GM12878 (cell line): ENCODE measurements at regions not wholly inside any gene's neighbourhood (a gene's known extent, or its start where the extent isn't known, plus 50 kb on each side); places are given as distances from the start of the nearest gene placed in this dataset.

Experiments used
- ATAC-seq: fragments of 200-7000 bp; cut with Tn5 transposase; 3 replicates; pipeline ENCODE4 v1.9.1; 2020; ENCODE audit warnings: mild to moderate bottlenecking, moderate library complexity
- BruUV-seq: library from RNA; stranded (reverse); fragments of 400-500 nt; replicated peaks from 2 replicates; lab custom pipeline; 2021; lab: Mats Ljungman, UMichigan
- CTCF ChIA-PET: fragments of 300-600 bp; sonication (Branson Sonifier 250); formaldehyde crosslinking; extraction: SDS; loops from one replicate; lab custom pipeline; 2021; ENCODE audit warnings: inconsistent platforms; lab: Yijun Ruan, JAX
- POLR2A ChIA-PET: fragments of 350-600 bp; formaldehyde crosslinking; extraction: SDS; loops from one replicate; lab custom pipeline; 2021; ENCODE audit warnings: inconsistent platforms; lab: Charles Lee
- RAD21 ChIA-PET: fragments of 300-600 bp; sonication (Branson Sonifier 250); formaldehyde crosslinking; loops from one replicate; lab custom pipeline; 2023; ENCODE audit warnings: antibody characterized with exemption; ENCODE audit not compliant: unreplicated experiment; lab: Charles Lee
- SMC1A ChIA-PET: fragments of 300-600 bp; sonication (Branson Sonifier 250); formaldehyde crosslinking; loops from one replicate; lab custom pipeline; 2023; ENCODE audit not compliant: unreplicated experiment, uncharacterized antibody; lab: Charles Lee
- DNase-seq: peaks from one replicate; pipeline ENCODE4 v3.0.0-alpha.2; 2011; ENCODE audit warnings: low read depth, low spot score
- FAIRE-seq: peaks from 3 replicates; lab custom pipeline; 2011; peaks lifted over from hg19 to GRCh38; lab: Jason Lieb, UNC
- H2AFZ ChIP-seq: 2 replicates; pipeline ENCODE4 v1.6.0; 2011; ENCODE audit warnings: low read depth, low read length, control low read depth; ENCODE audit not compliant: control insufficient read depth
- H3K27ac ChIP-seq: 2 replicates; pipeline ENCODE4 v1.5.1; 2011; ENCODE audit warnings: control low read depth; ENCODE audit not compliant: control insufficient read depth, insufficient read depth
- H3K27me3 ChIP-seq, 2 experiments: replicated peaks in 1 of 2; 2 replicates each; pipeline versions ENCODE4 v1.6.0 to v1.6.1; 2011; ENCODE audit warnings: low read length in 1 of 2; ENCODE audit not compliant: control insufficient read depth in 2 of 2, insufficient read depth in 2 of 2
- H3K36me3 ChIP-seq, 2 experiments: 2 replicates each; pipeline ENCODE4 v1.5.1; 2011; ENCODE audit warnings: low read length in 1 of 2; ENCODE audit not compliant: control insufficient read depth in 2 of 2, insufficient read depth in 2 of 2
- H3K4me1 ChIP-seq: 2 replicates; pipeline ENCODE4 v1.6.1; 2011; ENCODE audit warnings: mild to moderate bottlenecking, low read length, moderate library complexity, mixed read lengths; ENCODE audit not compliant: control insufficient read depth, insufficient read depth
- H3K4me2 ChIP-seq: 2 replicates; pipeline ENCODE4 v1.6.0; 2011; ENCODE audit warnings: control low read depth; ENCODE audit not compliant: control insufficient read depth, insufficient read depth
- H3K4me3 ChIP-seq: fragments of 200-600 bp; sonication (generic); 2 replicates; pipeline ENCODE4 v1.5.1; 2016
- H3K79me2 ChIP-seq: 2 replicates; pipeline ENCODE4 v1.6.0; 2011; ENCODE audit warnings: low read length; ENCODE audit not compliant: control insufficient read depth, insufficient read depth
- H3K9ac ChIP-seq: 2 replicates; pipeline ENCODE4 v1.8.0; 2011; ENCODE audit warnings: low read length, control low read depth, mixed read lengths; ENCODE audit not compliant: control insufficient read depth, insufficient read depth
- H3K9me3 ChIP-seq: replicated peaks from 3 replicates; pipeline ENCODE4 v1.5.1; 2011; ENCODE audit warnings: mild to moderate bottlenecking, low read length; ENCODE audit not compliant: control insufficient read depth, insufficient read depth
- H4K20me1 ChIP-seq: 2 replicates; pipeline ENCODE4 v1.6.0; 2011; ENCODE audit not compliant: control insufficient read depth, insufficient read depth
- CBFB ChIP-seq: IDR thresholded peaks from 2 replicates; pipeline ENCODE4 v1.6.1; 2016; ENCODE audit warnings: antibody characterized with exemption, low read depth
- CREM ChIP-seq: IDR thresholded peaks from 2 replicates; pipeline ENCODE4 v1.6.1; 2014; ENCODE audit warnings: antibody characterized with exemption, low read depth
- EED ChIP-seq: sonication (generic); IDR thresholded peaks from 2 replicates; pipeline ENCODE4 v1.6.1; 2016; ENCODE audit warnings: antibody characterized with exemption, low read depth
- IRF4 ChIP-seq: IDR thresholded peaks from 2 replicates; pipeline ENCODE4 v1.6.1; 2011; ENCODE audit warnings: low read depth, low read length
- NFYA ChIP-seq: IDR thresholded peaks from 2 replicates; pipeline ENCODE4 v1.6.1; 2011; ENCODE audit warnings: low read depth, mild to moderate bottlenecking, low read length, improper control_type of control experiment, borderline replicate concordance
- NR2F1 ChIP-seq: fragments of 450-650 bp; conservative IDR thresholded peaks from 2 replicates; pipeline ENCODE4 v1.6.1; 2017; ENCODE audit warnings: mild to moderate bottlenecking
- WGBS: methylation state at CpG from one replicate; pipeline ENCODE4 v1.1.6; 2016; ENCODE audit warnings: low lambda C conversion rate; ENCODE audit not compliant: insufficient replicate concordance, insufficient coverage; ENCODE audit errors: missing lambda C conversion rate; 5-methylcytosine and 5-hydroxymethylcytosine counted together
- in situ Hi-C: fragments of 300-500 bp; cut with MboI; formaldehyde crosslinking; loops from 9 replicates; pipeline ENCODE4 v1.14.3; 2018; ENCODE audit warnings: mixed read lengths
- intact Hi-C: fragments of 100-400 bp; cut with micrococcal nuclease; formaldehyde crosslinking; loops from one replicate; pipeline ENCODE4 v1.14.2; 2022; ENCODE audit not compliant: unreplicated experiment
- TF ChIP-seq, protein P1 (sequence below), 3 experiments: IDR thresholded peaks in 2 of 3; conservative IDR thresholded peaks in 1 of 3; 2 replicates each; pipeline ENCODE4 v1.5.1; 2011; ENCODE audit warnings: low read depth in 3 of 3, low read length in 3 of 3, mild to moderate bottlenecking in 3 of 3, control low read depth in 2 of 3, moderate library complexity in 2 of 3, inconsistent platforms in 1 of 3, mixed read lengths in 1 of 3; ENCODE audit not compliant: control insufficient read depth in 2 of 3, insufficient read depth in 1 of 3; ENCODE audit errors: extremely low read depth in 1 of 3

DNA sequence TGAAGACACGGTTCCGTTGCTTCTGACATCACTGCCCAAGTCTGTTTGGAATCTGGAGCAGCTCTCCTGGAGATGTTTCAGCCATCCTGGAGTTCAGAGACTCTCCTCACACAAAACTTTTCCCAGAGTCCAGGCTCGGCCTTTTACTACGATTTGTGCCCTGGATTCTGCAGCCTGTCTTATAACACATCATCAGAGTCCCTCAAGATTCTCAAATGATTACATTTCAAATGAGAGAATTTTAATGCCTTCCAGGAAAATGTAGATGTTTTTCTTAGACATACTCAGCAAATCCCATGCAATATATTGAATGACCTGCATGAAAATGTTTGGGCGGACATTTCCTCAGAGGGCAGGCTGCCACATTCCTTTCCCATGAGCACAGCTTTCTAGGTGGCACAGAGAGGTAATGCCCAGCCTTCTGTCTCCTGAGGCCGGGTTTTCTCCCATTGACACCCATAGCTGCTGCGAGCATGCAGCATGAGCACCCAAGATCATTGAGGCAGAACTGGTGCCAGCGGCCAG, 129.1 kb downstream of the SNX19 start:
- no peak for ATAC-seq
- no peak for FAIRE-seq
- intact Hi-C loops, result no loop called here
- 22% methylated on average over 8 of the region's 8 CpGs for WGBS
- TF ChIP-seq CBFB (no peak), IRF4 (no peak), NFYA (no peak), EED (no peak), NR2F1 (no peak), CREM (no peak)
- TF ChIP-seq, protein P1, sequence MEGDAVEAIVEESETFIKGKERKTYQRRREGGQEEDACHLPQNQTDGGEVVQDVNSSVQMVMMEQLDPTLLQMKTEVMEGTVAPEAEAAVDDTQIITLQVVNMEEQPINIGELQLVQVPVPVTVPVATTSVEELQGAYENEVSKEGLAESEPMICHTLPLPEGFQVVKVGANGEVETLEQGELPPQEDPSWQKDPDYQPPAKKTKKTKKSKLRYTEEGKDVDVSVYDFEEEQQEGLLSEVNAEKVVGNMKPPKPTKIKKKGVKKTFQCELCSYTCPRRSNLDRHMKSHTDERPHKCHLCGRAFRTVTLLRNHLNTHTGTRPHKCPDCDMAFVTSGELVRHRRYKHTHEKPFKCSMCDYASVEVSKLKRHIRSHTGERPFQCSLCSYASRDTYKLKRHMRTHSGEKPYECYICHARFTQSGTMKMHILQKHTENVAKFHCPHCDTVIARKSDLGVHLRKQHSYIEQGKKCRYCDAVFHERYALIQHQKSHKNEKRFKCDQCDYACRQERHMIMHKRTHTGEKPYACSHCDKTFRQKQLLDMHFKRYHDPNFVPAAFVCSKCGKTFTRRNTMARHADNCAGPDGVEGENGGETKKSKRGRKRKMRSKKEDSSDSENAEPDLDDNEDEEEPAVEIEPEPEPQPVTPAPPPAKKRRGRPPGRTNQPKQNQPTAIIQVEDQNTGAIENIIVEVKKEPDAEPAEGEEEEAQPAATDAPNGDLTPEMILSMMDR (IDR thresholded peaks at IDR 0.05 in 2 of 3, conservative IDR thresholded peaks at IDR 0.05 in 1 of 3; ENCODE audit: control insufficient read depth in 2 of 3, extremely low read depth in 1 of 3, insufficient read depth in 1 of 3, low read depth in 3 of 3, low read length in 3 of 3), result no peak
- SMC1A ChIA-PET, result interaction anchor here (0.9 to 1.0 kb wide), 2 partner anchors 12 to 58 kb away, joined by 3 to 4 read pairs; no protein-coding TSS in a partner anchor
- no peak for DNase-seq
- POLR2A ChIA-PET, result no interaction called here
- Histone ChIP-seq H3K27ac (no peak overlapping the region), H3K9ac (no peak overlapping the region), H3K27me3 (peaks cover 0 to 4% of the 10 kb centered on the region in 2 experiments; a peak in 3 of 4 replicates), H3K4me1 (no peaks in the 10 kb centered on the region), H3K9me3 (no peaks in the 10 kb centered on the region; the same call in 2 of the 3 replicates), H3K36me3 (no peaks in the 10 kb centered on the region), H4K20me1 (no peaks in the 10 kb centered on the region), H2AFZ (no peak overlapping the region), H3K4me3 (no peak overlapping the region), H3K79me2 (no peaks in the 10 kb centered on the region), H3K4me2 (no peak overlapping the region)
- in situ Hi-C loops, result no loop called here
- CTCF ChIA-PET, result no interaction called here
- RAD21 ChIA-PET, result no interaction called here
- BruUV-seq, result no TSS peak
